CD4-positive, alpha-beta T cell treated with Interleukin-15 for 4 hours (primary cell): ENCODE measurements at regions not wholly inside any gene's neighbourhood (a gene's known extent, or its start where the extent isn't known, plus 50 kb on each side); places are given as distances from the start of the nearest gene placed in this dataset.

Experiments
- DNase-seq: peaks from one replicate; pipeline ENCODE4 v3.0.0-alpha.2; 2020; ENCODE audit warnings: low spot score

- DNase-seq: no peak
These were observed 281.4 kb downstream of the DMRT2 start for GRCh38 chr9:1331546-1332038.

DNA sequence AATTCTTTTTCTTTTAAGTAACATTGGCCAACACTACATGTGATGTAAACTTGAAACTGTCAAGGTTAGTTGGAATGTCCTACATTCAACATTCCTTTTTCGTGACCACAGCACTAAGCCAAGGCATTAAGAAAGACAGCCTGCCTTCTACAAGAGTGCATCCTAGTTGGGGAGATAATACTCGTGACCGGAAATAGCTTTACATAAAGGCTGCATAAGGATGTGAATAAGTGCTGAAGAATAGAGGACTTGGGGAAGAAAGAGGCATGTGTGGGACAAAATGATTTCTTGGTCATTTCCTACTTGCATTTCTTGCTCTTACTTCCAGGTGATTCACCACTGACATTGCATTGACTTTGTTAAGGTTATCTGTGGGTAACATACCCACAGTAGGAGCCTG is 282.0 kb downstream of the DMRT2 start:
- no peak for DNase-seq

DNA sequence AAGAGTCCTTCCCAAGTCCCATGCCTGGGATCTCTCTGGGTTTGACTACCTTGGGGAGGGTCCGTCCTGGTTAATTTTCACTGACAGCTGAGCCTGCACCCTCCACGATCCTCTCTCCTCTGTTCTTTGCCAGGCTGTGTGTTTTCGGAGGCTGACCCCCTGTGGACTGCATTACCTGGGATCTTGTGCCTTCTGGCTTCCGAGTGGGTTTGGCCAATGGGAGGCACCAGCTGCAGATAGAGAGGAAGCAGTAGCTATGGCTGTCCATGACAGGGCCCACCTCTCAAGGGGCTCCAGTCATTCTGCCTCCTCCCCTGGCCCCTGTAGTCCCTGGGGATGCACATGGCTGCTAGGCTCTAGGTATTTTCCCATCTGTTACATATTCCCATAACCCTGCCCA is 285.0 kb downstream of the DMRT2 start:
- no peak for DNase-seq

GRCh38 chr9:1337169-1337568 is 287.0 kb downstream of the DMRT2 start:
- DNase-seq: no peak

DNA sequence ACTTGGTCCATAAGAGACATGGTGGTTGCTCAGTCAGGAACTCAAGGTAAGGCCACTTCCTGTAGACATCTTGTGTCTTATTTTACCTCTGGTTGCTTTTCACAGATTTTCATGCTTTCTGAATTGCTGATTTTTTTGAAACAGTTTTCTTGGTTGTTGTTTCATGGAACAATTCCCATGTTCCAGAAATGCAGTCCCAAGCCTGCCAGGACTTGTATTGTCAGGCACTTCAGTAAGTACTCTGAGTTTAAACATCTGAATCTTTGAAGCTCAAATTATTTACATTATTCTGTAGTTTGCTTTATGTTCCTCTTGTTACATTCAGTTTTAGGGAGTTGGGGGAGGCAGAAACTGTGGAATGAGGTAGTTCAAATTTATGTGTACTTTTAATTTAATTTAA is 290.2 kb downstream of the DMRT2 start:
- no peak for DNase-seq

GRCh38 chr9:1353291-1353690 is 303.1 kb downstream of the DMRT2 start:
- no peak for DNase-seq

DNA sequence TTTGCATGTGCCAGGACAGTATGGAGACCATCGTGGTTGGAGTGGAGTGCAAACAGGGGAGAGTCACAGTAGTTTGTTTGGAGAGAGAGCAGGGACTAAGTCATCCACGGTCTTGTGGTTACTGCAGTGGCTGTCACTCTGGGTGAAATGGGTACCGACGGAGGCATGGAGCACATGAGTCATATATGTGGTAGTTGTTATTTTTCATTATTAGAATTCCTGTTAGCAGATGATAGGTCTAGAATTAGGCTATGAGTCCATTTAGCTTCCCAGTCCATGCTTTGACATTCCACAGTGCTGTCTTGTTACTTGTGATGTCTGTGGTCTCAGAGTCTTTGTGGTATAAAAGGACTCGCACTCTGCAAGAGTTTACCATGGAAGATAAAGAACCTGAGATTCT is 303.9 kb downstream of the DMRT2 start:
- DNase-seq: no peak

DNA sequence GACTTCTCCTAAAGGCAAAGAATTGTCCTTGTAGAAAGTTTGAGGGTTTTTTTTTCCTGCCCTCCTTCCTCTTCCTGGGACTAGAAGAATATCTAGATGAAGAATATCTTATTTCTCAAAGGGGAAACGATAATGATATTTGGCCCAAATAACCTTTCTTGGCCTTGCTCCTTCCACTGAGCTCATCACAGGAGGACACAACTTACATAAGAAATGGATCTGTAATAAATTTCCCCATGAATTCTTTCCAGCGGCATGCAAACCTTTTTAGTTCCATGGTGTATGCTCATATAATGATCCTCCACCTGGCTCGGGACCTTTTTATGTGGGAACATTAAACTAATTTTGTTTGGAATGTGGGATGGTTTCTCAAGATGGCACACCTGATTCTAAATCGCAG is 304.4 kb downstream of the DMRT2 start:
- no peak for DNase-seq

GRCh38 chr9:1355656-1356055 is 305.5 kb downstream of the DMRT2 start:
- no peak for DNase-seq

GRCh38 chr9:1362845-1363244 is 312.7 kb downstream of the DMRT2 start:
- no peak for DNase-seq

DNA sequence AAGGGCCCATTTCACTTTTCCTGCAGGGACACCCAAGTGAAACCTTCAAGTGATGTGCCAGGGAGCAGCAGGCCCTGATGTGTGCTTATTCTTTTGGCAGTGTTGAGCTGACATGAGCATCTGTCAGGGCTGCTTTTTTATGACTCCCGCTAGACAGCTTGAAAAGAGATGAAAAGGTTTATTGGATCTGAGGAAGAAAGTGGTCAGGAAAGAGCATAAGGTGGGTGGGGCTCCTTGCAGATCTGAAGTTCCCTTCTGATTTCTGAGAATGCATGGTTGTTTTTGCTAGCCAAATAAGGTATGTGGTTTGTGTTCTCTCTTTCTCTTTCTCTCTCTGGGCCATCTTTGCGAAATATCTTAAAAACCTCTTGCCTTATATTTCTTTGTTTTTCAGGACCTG is 316.1 kb downstream of the DMRT2 start:
- DNase-seq: peak; percentile 26

- DNase-seq: no peak
These were observed 319.1 kb downstream of the DMRT2 start for GRCh38 chr9:1369297-1369696.

GRCh38 chr9:1373445-1373844 is 323.3 kb downstream of the DMRT2 start:
- DNase-seq: no peak

DNA sequence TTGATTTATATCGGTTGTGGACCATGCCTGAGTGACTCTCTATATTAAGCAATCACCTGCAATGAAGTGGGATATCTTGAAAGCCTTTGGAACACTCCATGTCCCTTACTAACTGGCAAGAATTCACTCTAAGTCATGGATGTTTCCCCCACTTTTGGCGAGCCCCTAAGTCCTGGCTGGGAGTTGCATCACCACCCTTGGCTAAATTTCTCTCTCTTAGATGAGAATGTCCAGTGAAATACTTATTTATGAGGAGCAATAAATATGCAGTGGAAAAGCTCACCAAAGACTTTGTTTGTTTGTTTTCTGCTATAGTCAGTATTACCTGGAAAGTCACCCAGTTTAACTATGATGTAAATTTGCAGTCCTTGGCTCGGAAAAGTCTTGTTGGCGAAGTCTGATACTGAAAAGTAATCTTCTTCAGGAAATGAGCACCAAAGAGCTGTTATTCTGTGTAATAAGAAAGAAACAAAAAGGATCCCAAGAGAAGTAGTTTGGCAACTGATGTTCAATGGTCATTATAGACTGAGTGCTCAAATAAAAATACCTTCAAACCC is 333.8 kb downstream of the DMRT2 start:
- DNase-seq: no peak

GRCh38 chr9:1384816-1385215 is 334.7 kb downstream of the DMRT2 start:
- DNase-seq: no peak

GRCh38 chr9:1386420-1386819 is 336.3 kb downstream of the DMRT2 start:
- no peak for DNase-seq

- no peak for DNase-seq
These were observed 338.1 kb downstream of the DMRT2 start for GRCh38 chr9:1388216-1388615.

DNA sequence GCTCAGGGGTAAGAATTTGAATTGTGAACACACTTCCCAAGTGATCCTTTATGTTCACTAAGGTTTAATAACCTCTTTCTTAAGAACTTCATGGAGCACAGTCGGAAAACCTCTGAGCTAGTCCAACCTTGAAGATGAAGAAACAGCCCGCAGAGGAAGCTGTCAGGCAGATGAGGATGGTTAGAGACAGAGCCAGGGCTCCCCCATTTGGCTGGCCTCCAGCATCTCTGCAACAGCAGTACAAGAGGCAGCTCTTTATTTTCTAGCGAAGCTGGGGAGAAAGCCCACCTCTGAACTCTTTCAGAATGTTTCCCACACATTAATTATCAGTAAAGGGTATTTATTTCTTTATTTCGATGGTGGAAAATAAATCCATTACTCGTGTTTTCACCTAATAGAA is 350.8 kb downstream of the DMRT2 start:
- peak; percentile 2 for DNase-seq

DNA sequence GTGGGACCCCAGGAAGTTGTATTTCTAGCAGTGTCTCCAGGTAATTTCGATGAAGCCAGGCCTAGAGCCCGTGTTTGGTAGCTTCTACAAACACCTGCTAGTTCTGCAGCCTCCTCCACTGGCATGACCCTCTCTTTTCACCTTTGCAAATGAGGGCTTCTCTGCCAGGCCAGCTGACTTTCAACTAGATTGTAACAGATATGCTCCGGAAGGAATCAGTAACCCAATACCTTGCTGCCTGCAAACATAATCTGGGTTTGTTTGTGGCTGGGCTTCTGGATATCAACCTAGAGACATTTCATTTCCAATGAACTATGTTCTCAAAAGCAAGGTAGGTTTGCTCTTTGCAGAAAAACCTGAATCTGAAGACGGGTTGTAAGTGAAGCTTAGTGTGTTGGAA is 354.8 kb downstream of the DMRT2 start:
- DNase-seq: no peak

- DNase-seq: no peak
These were observed 361.7 kb downstream of the DMRT2 start for GRCh38 chr9:1411826-1412225.

- no peak for DNase-seq
These were observed 364.6 kb downstream of the DMRT2 start for GRCh38 chr9:1414711-1415131.

GRCh38 chr9:1415146-1415545 is 365.0 kb downstream of the DMRT2 start:
- DNase-seq: no peak

GRCh38 chr9:1416261-1416660 is 366.1 kb downstream of the DMRT2 start:
- DNase-seq: no peak

GRCh38 chr9:1421436-1421835 is 371.3 kb downstream of the DMRT2 start:
- no peak for DNase-seq

DNA sequence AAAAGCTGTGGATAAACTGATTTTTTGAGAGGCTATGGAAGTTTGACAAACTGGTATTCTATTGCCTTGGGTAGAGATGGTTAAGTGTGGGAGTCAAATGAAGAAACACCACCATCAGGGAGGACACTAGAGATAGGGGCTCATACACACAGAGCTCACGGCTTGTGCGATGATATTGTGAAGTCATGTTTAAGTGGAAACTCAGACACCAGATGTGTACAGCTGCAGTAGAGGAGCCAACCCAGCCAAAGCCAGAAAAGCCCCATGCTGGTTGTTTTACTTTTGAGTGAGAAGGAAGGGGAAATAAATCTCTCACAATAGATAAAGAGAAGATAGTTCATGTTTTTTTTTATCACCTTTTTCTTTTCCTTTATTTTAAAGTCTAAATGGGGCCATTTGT is 377.7 kb downstream of the DMRT2 start:
- no peak for DNase-seq
